Astrocyte of the cerebellum (primary cell): ENCODE measurements at regions not wholly inside any gene's neighbourhood (a gene's known extent, or its start where the extent isn't known, plus 50 kb on each side); places are given as distances from the start of the nearest gene placed in this dataset.

Experiments
- DNase-seq: peaks from one replicate; pipeline ENCODE4 v3.0.0-alpha.2; 2011; ENCODE audit warnings: low read depth
- H3K4me3 ChIP-seq: 2 replicates; pipeline ENCODE4 v1.5.1; 2011; ENCODE audit warnings: mild to moderate bottlenecking, low read depth, low read length, moderate library complexity
- in situ Hi-C: cut with HindIII; loops from 2 replicates; pipeline ENCODE4 v1.10.0; 2017; ENCODE audit warnings: low sequenced_read_pairs
- TF ChIP-seq, protein P1 (sequence below): IDR thresholded peaks from 2 replicates; pipeline ENCODE4 v1.5.1; 2012; ENCODE audit warnings: low read length, low read depth, moderate library complexity, mild to moderate bottlenecking; ENCODE audit errors: missing control alignments

DNA sequence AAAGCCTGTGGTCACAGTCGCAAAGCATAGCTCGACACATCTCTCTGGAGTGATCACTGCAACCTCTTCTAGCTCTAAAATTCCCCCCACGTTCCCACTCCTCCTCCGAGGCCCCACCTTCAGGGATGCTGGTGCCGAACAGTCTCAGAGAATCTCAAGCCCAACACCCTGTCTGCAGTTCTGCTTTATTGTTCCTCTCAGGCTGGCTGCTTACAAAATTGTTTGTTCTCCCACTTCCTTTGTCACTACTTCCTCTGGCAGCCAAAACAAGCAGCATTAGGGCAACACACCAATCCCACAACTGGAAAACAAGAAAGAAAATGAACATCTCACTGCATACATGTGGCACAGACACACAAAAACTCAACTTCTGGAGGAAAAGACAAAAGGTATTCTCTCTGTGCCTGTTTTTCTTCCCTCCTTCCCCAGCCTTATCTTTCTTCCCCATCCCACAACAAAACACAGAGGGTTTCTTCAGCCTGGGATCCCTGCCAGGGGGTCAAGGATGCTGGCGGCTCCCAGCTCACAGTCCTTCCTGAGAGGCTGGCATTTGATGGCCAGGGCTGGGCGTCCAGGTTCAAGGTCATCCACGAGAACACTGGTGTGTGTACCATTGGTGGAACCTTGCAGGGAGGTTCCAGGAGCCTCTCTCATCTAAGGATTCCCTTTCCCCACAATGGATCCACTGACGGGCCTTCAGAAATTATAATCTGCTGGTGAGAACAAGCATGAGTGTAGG is 108.4 kb downstream of the TMCO5A start:
- H3K4me3 ChIP-seq: no peak overlapping the region
- TF ChIP-seq, protein P1, sequence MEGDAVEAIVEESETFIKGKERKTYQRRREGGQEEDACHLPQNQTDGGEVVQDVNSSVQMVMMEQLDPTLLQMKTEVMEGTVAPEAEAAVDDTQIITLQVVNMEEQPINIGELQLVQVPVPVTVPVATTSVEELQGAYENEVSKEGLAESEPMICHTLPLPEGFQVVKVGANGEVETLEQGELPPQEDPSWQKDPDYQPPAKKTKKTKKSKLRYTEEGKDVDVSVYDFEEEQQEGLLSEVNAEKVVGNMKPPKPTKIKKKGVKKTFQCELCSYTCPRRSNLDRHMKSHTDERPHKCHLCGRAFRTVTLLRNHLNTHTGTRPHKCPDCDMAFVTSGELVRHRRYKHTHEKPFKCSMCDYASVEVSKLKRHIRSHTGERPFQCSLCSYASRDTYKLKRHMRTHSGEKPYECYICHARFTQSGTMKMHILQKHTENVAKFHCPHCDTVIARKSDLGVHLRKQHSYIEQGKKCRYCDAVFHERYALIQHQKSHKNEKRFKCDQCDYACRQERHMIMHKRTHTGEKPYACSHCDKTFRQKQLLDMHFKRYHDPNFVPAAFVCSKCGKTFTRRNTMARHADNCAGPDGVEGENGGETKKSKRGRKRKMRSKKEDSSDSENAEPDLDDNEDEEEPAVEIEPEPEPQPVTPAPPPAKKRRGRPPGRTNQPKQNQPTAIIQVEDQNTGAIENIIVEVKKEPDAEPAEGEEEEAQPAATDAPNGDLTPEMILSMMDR: no peak
- in situ Hi-C loops: no loop called here
- DNase-seq: no peak

DNA sequence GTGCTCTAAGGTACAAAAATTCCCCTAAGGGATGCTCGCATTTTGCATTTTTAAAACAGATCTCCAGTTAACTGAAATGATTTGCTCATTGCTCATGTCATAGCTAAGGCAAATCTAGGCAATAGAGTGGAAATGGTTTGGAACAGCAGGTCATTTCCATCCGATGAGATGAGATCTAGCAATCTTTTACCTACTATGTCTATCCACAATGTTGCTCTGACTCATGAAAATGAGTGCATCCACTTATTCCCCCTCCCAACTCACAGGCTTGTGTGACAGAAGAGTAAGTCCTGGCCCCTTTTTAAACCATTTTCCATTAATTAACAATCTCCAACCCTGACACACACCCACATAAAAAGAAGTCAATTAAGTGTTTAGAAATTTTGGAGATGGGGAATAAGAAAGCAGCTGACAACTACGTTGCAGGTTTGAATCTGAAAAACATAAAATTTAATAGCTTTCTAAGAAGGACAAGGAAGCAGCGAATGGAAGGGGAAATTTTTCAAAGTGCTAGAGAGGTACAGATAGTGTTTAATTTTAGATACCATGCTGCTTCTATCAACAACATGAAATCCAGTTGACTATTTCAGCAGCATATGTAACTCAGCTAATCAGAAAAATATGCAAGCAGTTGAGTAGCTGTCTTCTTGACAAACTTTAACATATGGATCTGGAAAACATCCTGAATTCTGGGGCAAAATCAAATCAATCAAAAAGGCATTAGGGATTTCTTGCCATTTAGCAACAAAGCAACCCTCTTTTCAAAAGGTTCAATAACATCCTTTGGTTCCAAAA is 112.0 kb downstream of the TMCO5A start:
- no peak overlapping the region for H3K4me3 ChIP-seq
- in situ Hi-C loops: no loop called here
- DNase-seq: no peak
- TF ChIP-seq, protein P1: no peak

DNA sequence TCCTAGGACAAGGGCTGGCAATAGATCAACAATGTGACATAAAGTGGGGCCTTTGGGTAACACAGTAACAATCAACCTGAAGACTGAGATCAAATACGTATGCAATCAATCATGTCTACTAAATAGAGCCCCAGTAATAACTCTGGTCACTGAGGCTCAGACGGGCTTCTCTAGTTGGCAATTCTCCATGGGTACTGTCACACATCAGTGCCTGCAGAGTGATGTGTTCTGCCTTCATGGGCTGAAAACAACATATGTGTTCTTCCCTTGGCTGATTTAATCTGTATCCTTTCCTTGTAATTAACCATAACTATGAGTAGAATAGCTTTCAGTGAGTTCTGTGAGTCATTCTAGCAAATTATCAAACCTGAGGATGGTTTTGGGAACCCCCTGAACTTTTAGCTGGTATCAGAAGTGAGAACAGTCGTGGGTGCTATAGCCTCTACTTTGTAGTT is 113.6 kb downstream of the TMCO5A start:
- in situ Hi-C loops: no loop called here

DNA sequence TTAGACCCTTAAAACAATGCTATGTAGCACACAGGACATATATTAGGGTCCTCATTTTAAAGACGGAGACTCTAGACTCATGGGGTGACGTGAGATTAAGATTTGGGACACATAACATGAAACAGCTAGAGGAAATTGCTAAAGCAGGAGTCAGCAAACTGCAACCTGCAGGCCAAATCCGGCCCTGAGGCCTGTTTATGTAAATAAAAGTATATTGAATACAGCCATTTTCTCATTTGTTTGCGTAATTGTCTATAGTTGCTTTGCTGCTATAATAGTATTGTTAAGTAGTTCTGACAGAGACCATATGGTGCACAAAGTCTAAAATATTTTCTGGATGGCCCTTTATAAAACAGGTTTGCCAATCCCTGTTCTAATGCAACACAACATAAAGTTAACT is 115.5 kb downstream of the TMCO5A start:
- DNase-seq: no peak
- in situ Hi-C loops: no loop called here
- TF ChIP-seq, protein P1: no peak
- H3K4me3 ChIP-seq: no peak overlapping the region

More for the DNA sequence above, 113.6 kb downstream of the TMCO5A start:
- TF ChIP-seq, protein P1: no peak
- DNase-seq: no peak
- H3K4me3 ChIP-seq: no peak overlapping the region

DNA sequence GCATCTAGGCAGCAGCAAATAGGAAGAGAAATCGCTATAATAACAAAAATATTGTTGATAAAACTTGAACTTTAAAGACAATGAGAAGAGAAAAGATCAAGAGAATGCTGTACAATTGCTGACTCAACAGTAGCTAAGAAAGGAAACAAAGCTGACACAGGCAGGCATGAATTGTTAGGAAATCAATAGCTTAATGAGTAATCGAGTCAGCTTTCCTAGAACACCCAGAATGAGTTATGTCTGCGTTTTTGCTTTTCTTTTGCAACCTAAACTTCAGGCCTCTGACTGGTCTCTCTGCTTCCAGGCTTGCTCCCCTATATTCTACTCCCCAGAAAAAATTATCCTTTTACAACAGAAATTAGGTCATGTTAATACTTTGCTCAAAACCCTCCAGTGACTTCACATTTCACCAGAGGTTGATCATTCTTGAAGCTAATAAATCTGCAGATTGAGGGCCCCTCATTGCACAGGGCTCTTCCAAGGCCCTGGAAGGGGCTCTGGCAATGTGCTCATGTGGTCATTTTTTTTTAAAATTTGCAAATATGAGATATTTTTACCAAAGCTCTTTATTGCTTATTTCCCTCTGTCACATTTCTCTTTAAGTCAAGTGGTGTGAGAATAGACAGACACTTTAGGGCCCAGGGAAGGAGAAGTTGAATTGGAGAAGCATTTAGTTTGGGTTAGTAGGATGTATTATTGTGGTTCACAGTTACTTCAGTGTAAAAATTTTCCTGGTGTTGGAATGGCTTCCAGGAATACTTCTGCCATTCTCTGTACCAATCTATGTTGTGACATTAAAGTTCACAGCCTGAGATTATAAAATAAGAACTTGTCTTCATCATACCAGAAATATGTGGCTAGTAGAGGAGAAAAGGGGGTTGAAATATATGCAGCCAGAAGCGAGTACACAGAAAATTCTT is 116.3 kb downstream of the TMCO5A start:
- H3K4me3 ChIP-seq: no peak overlapping the region
- in situ Hi-C loops: no loop called here
- TF ChIP-seq, protein P1: no peak
- DNase-seq: no peak

DNA sequence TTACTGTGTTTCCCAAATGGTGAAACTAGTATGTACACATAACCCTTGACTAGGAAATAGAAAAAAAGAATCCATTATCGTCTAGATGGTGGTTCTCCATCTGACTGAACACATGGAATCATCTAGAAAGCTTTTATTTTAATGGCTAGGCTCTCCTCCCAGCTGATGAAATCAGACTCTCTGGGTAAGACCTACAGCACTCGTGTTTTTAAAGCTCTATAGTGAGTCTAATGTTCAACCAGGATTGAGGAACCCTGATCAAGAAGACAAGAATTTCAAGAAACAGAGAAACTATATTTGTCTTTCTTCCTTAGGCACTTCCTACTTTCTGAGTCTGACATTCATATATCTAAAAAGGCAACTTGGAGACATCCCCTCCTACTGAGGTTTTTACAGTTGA is 118.8 kb downstream of the TMCO5A start:
- in situ Hi-C loops: no loop called here
- TF ChIP-seq, protein P1: no peak
- no peak for DNase-seq
- H3K4me3 ChIP-seq: no peak overlapping the region
